HCT116 (cell line): ENCODE measurements at regions not wholly inside any gene's neighbourhood (a gene's known extent, or its start where the extent isn't known, plus 50 kb on each side); places are given as distances from the start of the nearest gene placed in this dataset.

Experiments used
- ATF3 ChIP-seq: IDR thresholded peaks from 2 replicates; pipeline ENCODE4 v1.6.1; 2012
- CEBPB ChIP-seq: IDR thresholded peaks from 2 replicates; pipeline ENCODE4 v1.6.1; 2012; ENCODE audit warnings: low read depth
- CTCF ChIP-seq, 3 experiments: fragments of 200-600 bp in 1 of 3; sonication (generic) in 1 of 3; IDR thresholded peaks in 2 of 3; conservative IDR thresholded peaks in 1 of 3; 2 replicates each; pipeline ENCODE4 v1.5.1; 2012 to 2017; ENCODE audit warnings: low read depth in 2 of 3, low read length in 2 of 3, antibody characterized with exemption in 1 of 3, borderline replicate concordance in 1 of 3, control low read depth in 1 of 3, mild to moderate bottlenecking in 1 of 3, mixed read lengths in 1 of 3, mixed run types in 1 of 3, moderate library complexity in 1 of 3; ENCODE audit not compliant: insufficient read depth in 1 of 3
- ELF1 ChIP-seq: IDR thresholded peaks from 2 replicates; pipeline ENCODE4 v1.6.1; 2012; ENCODE audit warnings: low read depth, borderline replicate concordance
- EZH2 ChIP-seq: fragments of 200-600 bp; sonication (generic); IDR thresholded peaks from 2 replicates; pipeline ENCODE4 v1.6.1; 2017; ENCODE audit warnings: antibody characterized with exemption, mixed run types
- EZH2phosphoT487 ChIP-seq: fragments of 200-600 bp; IDR thresholded peaks from 2 replicates; pipeline ENCODE4 v1.6.1; 2018; ENCODE audit warnings: antibody characterized with exemption, borderline replicate concordance
- POLR2A ChIP-seq: IDR thresholded peaks from 2 replicates; pipeline ENCODE4 v1.7.0; 2011; ENCODE audit warnings: borderline replicate concordance; ENCODE audit not compliant: insufficient read depth, insufficient read length; ENCODE audit errors: extremely low read depth
- POLR2AphosphoS5 ChIP-seq: IDR thresholded peaks from 2 replicates; pipeline ENCODE4 v1.6.1; 2011; ENCODE audit warnings: mild to moderate bottlenecking, low read depth, low read length, moderate library complexity
- RAD21 ChIP-seq: IDR thresholded peaks from 2 replicates; pipeline ENCODE4 v1.6.1; 2012; ENCODE audit warnings: low read depth, mild to moderate bottlenecking
- SP1 ChIP-seq: IDR thresholded peaks from 2 replicates; pipeline ENCODE4 v1.6.1; 2012; ENCODE audit warnings: low read depth
- ZFX ChIP-seq: fragments of 450-650 bp; IDR thresholded peaks from 2 replicates; pipeline ENCODE4 v1.6.1; 2017
- ZNF274 ChIP-seq: fragments of 200-500 bp; sonication (Bioruptor generic); IDR thresholded peaks from 2 replicates; pipeline ENCODE4 v1.6.1; 2014; ENCODE audit warnings: mild to moderate bottlenecking, low read depth, low read length, inconsistent platforms
- TF ChIP-seq, protein P1 (sequence below): IDR thresholded peaks from 2 replicates; pipeline ENCODE4 v1.6.1; 2012; ENCODE audit warnings: low read depth
- TF ChIP-seq, protein P2 (sequence below): IDR thresholded peaks from 2 replicates; pipeline ENCODE4 v1.6.1; 2012

DNA sequence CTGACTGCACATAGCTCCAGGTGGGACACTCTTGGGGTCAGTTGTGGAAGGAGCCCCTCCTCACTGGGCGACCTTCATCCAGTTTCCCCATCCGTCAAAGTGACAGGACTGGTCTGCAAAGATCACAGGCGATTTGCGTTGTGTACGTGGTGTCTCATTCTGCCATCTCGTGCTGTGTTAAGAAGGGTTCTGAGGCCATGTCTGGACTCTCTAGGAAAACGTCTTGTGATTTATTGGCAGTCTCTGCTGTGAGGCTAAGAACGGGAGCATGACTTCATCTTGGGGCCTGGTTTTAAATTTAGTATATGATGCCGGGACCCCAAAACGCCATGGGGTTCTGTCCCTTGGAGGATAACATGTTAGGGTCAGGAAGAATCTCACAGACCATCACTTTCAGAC, 65.2 kb upstream of the CIBAR2 start:
- TF ChIP-seq CTCF (IDR thresholded peaks at IDR 0.05 in 2 of 3, conservative IDR thresholded peaks at IDR 0.05 in 1 of 3; ENCODE audit: borderline replicate concordance in 1 of 3, insufficient read depth in 1 of 3, low read depth in 2 of 3, low read length in 2 of 3): no peak
- TF ChIP-seq CEBPB: no peak
- TF ChIP-seq, protein P1, sequence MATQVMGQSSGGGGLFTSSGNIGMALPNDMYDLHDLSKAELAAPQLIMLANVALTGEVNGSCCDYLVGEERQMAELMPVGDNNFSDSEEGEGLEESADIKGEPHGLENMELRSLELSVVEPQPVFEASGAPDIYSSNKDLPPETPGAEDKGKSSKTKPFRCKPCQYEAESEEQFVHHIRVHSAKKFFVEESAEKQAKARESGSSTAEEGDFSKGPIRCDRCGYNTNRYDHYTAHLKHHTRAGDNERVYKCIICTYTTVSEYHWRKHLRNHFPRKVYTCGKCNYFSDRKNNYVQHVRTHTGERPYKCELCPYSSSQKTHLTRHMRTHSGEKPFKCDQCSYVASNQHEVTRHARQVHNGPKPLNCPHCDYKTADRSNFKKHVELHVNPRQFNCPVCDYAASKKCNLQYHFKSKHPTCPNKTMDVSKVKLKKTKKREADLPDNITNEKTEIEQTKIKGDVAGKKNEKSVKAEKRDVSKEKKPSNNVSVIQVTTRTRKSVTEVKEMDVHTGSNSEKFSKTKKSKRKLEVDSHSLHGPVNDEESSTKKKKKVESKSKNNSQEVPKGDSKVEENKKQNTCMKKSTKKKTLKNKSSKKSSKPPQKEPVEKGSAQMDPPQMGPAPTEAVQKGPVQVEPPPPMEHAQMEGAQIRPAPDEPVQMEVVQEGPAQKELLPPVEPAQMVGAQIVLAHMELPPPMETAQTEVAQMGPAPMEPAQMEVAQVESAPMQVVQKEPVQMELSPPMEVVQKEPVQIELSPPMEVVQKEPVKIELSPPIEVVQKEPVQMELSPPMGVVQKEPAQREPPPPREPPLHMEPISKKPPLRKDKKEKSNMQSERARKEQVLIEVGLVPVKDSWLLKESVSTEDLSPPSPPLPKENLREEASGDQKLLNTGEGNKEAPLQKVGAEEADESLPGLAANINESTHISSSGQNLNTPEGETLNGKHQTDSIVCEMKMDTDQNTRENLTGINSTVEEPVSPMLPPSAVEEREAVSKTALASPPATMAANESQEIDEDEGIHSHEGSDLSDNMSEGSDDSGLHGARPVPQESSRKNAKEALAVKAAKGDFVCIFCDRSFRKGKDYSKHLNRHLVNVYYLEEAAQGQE: no peak
- TF ChIP-seq POLR2A: no peak
- TF ChIP-seq SP1: no peak
- TF ChIP-seq ZNF274: no peak
- no peak for TF ChIP-seq EZH2
- TF ChIP-seq POLR2AphosphoS5: no peak
- no peak for TF ChIP-seq EZH2phosphoT487
- TF ChIP-seq RAD21: no peak
- TF ChIP-seq, protein P2, sequence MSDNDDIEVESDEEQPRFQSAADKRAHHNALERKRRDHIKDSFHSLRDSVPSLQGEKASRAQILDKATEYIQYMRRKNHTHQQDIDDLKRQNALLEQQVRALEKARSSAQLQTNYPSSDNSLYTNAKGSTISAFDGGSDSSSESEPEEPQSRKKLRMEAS: no peak
- TF ChIP-seq ZFX: no peak
- no peak for TF ChIP-seq ELF1
- TF ChIP-seq ATF3: no peak
